HG03442 (cell line): ENCODE measurements at regions not wholly inside any gene's neighbourhood (a gene's known extent, or its start where the extent isn't known, plus 50 kb on each side); places are given as distances from the start of the nearest gene placed in this dataset.

Experiments used
- ATAC-seq: cut with Tn5 transposase; IDR thresholded peaks from one replicate; pipeline ENCODE4 v1.9.1; 2021; ENCODE audit warnings: mild to moderate bottlenecking, moderate library complexity; ENCODE audit not compliant: unreplicated experiment

DNA sequence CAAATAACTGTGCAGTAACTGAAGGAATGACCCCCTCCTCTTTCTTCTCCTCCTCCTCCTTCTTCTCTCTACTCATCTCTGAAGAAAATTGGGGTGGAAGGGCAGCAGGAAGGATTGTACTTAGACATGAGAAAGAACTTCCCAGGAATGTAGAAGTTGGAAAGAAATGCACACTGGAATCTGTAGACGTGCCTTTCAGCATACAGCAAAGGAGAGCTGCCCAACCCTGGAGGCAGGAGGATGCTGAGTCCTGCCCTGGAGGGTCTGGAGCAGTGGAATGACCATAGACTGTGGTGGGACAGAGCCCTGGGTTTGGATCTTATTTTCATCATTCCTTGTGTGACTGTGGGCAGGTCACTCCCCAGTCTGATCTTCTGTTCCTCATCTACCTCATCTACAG lies 80.1 kb downstream of the PJA1 start:
- ATAC-seq: no peak

DNA sequence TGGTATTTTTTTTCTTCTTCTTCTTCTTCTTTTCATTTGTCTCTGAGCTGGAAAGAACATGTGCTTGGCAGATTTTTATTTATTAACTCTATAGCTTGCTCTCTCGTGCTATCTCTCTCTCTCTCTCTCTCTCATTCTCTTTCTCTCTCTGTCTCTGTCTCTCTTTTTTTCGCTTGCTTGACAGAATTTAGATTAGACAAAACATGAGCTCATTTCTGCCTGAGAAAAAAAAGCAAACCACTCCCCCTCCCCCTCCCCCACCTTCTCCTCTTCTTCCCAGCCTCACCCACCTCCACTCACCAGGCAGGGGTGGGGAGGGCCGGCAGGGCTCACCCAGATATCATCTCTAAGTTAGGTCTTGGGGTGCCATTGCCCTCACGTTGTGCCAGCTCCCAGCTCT lies 81.5 kb downstream of the PJA1 start:
- ATAC-seq: no peak

DNA sequence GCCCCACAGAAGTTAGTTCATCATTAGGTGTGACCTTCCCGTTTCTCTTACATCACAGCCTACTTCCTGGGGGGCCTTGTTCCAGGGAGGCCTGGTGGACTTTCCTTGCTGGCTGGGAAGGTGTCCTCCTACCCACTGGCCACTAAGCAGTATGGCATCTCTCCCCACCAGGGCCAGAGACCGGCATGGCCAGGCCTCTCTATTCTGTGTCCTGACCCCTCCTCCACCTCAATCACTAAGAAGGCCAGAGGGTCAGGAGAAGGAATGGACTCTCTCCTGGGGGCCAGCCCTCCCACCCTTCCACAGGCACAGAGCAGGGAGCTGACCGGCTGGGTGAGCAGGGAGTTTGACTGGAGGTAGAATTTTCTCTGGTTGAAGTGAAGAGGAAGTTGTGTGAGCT lies 81.9 kb downstream of the PJA1 start:
- no peak for ATAC-seq

DNA sequence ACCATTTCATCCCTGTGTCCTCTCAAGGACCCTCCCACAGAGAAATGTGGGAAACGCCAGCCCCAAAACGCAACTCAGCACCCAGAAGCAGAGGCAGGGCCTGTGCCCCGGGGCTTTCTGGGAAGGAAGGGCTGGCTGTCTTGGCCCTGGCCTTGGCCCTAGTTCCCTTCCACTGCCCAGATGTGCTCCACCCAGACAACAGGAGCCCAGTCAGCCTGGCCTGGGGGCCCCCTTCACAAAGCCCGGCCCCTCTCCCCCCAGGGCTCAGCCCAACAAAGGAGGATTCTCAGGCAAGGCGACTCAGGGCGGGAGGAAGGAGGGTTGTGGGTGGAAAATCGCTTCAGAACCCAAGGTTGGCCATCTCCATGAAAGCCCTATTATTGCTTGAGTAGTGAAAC lies 82.5 kb downstream of the PJA1 start:
- ATAC-seq: no peak

DNA sequence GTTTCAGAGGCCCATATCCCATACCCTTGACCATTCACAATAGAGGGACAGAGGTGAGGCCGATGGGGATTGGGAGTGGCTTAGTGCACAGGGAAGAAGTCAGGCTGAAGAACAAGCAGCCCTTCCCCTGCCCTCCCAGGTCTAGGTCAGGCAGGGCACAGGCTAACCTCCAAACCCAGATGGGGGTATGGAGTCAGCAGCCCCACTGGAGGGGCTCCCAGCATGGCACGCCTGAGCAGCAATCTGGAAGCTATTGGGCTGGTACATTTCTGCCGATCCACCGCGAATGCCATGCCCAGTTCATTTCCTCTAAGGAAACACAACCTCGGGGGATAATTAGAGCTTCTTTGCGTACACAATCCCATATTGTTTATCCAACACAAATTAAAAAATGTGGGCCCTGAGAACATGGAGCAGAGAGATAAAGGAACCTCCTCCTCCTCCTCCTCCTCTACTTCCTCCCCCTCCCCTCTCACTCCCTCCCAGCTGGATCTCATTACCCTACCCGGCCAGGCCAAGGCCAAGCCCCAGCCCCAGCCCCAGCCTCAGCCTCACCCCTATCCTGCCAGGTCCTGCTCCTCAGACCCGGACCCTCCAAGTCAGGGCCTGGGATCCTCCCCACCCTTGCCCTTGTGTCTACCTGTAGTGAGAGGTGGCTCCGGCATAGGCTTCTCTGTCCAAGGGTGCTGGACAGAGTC lies 83.0 kb downstream of the PJA1 start:
- no peak for ATAC-seq

DNA sequence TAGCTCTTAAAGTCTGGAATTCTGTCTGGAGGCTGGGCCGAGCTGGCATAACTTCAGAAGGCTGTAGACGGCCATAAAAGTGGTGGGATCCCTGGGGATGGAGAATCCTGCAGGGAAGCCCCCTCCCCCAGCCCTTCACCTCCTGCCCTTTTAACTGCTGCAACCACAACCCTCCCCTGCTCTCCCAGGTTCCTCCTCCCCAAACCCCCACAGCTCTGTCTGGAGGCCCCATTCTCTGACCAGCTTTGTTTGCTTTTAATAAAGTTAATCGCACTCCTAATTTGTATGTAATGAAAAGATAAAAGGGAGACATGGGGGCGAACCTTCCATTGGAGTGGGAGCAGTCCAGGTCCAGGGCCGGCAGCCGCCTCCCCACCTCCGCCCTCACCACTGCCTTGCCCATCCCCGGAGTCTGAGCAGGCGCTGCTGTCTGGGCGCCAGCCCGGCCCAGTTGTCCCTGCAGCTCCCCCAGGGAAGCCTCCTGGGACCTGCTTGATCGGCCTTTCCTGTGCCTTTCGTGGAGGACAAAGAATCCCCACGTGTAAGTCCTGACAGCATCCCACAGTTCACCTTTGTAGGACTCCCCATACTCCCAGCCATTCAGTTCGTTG lies 84.3 kb downstream of the PJA1 start:
- ATAC-seq: no peak

DNA sequence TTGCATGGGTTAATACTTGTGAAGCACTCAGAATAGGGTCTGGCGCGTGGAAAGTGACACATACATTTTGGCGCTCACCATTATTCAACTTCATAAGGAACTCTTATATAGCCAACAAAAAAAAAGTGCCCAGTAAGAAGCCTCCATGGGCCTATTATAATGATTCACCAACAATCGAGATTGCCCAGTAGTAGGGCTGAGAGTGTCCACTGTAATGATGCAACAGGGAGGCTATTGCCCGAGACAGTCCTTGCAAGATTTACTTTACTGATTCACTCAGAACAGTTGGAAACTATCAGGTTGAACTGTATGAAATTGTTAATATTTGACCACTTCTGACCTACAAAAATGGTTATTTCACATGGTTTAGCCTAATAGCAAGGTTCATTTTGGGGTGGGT lies 86.0 kb downstream of the PJA1 start:
- no peak for ATAC-seq

DNA sequence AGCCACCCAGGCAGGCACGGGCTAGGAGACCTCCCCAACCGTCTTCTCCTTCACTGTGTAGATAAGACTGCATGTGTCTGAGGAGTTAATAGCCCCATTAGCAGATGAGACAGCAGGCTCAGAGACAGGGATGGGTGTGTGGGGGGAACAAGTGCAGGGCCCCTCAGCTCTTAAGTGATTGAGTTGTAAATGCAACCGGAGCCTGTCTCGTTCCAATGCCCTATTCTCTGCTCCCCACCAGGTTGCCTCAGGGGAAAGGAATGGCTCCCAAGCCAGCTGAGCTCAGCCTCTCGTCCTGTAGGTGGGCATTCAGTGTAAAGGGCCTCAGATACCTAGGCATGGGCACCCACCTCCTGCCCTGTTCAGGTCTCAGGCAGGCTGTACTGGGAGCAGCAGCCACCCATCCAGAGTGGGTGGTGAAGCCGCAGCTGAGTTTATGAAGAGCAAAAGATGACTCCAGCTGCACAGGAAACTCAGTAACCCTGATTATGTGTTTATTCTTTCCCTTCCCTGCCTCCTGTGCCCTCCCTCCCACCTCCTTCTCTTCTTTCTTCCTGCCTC lies 87.3 kb downstream of the PJA1 start:
- ATAC-seq: no peak

DNA sequence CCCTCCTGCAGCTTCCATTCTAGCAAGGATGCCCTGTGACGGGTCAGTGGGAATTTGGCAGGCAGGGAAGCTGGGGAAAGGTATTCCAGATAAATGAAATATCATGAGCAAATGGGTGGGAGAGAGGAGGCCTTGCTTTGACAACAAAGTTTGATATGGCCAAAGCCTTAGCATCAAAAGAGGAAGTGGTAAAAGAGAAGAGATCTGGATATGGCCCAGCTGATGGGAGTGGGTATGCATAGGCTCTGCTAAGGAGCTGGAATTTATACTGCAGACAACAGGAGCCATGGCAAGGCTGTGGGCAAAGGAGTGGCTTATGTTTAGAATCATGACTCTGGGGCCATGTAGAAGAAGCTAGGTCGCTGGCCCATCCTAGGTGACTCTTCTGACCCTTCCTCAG lies 89.2 kb downstream of the PJA1 start:
- ATAC-seq: no peak

DNA sequence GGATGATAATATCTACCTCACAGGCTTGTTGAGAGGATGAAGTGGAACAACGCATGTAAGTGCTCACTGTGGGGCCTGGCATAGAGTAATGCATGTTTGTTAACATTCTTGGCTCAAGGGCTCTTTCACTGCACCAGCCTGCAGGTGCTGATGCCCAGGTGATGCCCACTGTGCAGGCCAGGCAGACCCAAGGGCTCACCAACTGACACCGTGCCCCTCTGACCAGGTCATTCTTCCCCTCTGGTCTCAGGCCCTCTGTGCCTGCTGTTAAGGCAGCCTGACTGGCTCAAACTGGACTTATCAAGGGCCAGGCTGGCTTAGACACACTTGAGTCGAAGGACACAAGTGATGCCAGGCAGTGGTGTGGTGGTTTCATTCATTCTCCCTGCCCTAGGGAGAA lies 90.5 kb downstream of the PJA1 start:
- ATAC-seq: no peak

DNA sequence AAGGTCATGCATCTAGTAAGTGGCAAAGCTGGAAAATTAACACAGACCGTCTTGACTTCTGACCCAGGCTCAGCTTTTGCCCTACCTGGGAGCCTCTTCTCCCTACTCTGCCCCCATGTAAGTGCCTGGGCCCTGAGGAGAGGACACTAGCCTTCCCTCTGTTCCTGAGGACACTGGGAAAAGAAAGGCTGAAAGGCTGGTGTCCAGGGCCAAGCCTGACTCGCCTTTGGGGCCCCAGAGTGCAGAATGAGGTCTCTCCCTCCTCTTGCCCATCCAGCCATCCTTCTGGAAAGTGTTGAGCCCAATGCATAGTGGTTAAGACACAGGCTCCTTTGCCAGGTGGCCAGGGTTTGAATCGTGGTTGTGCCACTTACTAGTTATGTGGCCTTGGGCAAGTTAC lies 91.5 kb downstream of the PJA1 start:
- ATAC-seq: no peak

DNA sequence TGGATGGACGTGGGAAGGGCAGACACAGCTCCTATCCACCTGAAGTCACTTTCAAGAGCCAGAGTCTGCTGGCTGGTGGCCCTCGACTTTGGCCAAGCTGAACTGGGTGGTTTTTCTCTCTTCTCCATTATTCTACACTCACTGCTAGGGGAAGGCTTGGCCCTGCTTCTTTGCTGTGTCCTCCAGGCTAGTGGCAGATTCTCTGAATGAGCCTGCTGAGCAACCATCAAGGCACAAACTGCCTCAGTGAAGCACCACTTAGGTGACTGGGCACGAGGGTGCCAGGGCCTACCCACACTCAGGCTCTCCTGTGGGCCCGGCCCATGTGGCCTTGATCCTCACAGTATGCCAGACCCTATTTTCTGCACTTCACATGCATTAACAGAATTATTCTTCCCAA lies 92.0 kb downstream of the PJA1 start:
- no peak for ATAC-seq

DNA sequence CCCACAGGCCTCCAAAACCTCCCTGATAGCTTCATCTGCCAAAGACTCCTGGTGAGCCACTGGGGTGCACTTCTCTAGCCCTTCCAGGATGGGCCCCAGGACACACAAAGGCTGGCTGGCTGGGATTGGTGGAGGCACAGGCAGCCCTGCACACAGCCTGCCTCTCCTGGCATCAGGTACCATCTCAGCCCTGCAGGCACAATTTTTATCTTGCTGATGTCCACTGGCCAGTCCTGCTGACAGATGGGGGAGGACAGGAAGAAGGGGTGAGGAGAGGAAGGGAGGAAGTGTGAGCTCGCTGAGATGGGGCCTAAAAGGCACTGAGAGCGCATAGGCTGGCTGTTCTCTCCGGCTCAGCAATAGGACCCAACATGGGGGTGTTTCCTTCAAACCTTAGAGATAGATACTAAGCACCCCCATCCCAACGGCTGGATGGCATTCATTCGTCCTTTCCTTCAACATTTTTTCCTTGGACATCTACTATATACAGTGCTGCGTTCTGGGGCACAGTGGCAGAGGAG lies 92.7 kb downstream of the PJA1 start:
- no peak for ATAC-seq

DNA sequence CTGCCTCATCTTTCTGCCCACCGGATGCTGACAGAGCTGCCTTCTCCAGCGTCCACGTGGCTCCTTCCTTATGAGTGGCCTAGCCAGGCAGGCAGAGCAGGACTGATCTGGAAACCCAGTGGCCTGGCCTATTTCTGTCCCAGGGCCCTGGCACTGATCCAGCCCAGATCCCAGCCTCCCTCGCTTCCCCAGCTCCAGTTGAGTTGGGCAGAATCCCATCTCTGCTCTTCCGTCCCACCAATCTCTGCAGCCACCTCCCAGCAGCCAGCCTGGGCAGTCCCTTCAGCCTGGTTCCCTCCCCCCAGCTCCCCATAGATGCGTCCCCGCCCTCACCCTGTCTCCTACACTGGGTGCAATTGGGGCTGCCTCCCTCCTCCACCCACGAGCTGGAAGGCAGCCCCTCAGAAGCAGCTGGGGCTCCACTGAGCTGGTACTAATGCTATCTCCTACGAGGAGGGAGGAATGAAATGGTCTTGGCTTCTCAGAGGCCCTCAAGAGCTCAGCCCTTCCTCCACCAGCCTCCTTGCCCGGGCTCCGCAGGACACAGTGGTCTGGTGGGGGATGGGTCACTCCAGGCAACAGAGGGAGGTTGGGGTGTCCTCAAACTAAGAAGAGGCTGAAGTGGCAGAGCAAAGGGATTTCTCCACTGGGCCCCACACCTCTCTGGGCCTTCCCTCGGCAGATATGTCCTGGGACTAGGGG lies 94.2 kb downstream of the PJA1 start:
- ATAC-seq: no peak

DNA sequence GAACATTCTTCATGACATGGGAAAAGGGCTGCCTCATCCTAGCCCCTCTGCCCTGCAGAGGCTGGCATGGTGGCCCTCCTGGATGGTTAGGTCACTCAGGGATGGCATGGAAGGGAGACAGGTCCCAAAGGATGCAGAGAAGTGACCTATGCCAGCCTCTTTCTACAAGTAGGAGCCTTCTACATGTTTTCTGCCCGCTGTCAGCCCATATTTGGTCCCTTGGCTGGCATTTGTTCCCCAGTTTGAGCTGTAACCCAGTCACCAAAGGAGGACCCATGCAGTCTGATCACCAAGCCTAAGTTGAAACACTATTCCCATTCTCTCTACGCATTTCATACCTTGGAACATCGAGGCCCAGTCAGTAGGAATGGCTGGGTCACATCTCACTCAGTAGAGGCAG lies 95.4 kb downstream of the PJA1 start:
- ATAC-seq: no peak

DNA sequence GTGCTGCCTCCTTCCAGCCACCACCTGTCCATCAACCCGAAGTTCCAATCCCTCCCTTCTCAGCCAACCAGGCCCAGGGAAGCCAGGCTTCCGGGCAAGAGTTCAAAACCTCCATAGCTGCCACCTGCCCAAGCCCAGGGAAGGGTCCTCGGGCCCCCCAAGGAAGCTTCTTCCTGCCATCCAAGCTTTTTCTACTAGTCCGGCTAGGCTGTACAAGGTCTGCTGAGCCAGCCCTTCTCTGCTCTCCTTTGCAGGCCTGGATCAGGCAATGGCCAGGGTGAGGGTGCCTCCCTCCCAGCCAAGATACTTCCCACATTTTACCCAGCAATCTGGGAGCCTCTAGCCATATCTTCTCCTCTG lies 96.2 kb downstream of the PJA1 start:
- no peak for ATAC-seq

DNA sequence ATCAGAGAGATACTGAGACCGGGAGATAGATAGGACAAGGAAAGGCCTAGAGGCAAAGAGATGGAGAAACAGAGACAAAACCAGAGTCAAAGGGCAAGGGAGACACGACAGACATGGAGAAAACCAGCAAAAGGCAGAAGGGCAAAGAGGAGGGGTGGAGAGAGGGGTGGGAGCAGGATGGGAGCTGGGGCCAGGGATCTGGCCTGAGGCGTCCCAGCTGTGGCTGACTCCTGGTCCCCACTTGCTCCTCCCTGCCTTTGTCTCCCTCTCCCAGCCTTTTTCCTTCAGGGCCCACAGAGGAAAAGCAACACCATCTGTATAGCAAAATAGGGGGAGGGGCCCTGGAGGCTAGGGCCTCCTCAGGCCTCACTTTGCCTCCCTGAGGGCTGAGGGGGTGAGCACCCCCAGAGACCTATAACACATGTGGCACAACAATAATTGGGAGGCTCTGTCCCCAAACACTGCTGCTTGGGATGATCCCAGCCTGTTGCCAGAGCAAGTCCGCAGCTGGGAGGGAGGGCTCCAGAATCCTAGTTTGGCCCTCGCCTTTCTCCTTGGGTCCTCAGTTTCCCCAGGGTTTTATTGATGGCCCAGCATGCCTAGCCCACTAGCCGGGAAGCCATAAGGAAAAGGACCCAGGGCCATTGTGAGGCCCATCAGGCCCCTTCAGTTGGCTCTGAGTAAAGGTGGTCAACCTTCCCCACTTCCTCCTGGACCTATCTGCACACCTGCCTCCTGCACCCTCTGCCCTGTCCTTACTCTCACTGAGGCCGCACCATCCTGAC lies 96.8 kb downstream of the PJA1 start:
- ATAC-seq: no peak

DNA sequence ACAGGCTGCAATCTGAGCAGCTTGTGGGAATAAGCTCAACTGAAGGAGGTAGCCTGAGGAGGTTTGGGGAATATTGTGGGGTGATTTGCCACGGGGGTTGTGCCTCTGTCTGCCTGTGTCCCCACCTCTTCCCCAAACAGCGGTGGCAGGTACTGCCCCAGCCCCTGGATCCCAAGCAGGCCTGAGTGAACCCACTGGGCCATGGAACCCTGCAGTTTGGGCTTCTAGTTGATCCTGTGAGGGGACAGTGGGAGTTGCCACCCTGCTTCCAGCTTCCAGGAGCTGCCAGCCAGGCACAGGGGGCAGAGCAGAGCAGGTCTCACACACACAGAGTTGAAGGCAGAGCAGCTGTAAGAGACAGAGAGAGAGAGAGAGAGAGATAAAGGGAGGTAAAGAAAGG lies 97.4 kb downstream of the PJA1 start:
- ATAC-seq: no peak

DNA sequence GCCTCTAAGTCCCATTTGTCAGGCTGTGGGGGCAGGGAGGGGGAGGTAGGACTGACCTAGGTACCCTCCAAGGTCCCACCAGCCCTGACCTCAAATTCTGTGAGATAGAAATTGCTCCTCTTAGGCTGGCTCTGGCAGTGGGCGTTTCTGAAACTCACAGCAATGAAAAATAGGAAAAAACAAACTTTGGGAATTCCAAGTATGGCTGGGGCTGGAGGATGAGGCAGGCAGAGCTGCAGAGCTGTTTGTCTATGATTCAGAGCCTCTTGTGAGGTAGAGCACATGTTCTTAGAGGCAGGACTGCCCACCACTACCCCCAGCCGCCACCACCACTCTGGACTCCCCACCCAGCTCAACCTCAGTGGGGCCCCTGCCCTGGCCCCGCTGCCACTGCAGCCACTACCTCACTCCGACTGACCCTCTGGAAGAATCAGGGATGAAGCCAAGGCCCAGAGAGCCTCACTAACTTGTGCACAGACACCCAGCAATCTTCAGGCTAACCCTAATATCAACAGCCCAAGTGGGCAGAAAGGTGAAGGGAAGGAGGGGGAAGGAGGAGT lies 98.2 kb downstream of the PJA1 start:
- ATAC-seq: no peak

DNA sequence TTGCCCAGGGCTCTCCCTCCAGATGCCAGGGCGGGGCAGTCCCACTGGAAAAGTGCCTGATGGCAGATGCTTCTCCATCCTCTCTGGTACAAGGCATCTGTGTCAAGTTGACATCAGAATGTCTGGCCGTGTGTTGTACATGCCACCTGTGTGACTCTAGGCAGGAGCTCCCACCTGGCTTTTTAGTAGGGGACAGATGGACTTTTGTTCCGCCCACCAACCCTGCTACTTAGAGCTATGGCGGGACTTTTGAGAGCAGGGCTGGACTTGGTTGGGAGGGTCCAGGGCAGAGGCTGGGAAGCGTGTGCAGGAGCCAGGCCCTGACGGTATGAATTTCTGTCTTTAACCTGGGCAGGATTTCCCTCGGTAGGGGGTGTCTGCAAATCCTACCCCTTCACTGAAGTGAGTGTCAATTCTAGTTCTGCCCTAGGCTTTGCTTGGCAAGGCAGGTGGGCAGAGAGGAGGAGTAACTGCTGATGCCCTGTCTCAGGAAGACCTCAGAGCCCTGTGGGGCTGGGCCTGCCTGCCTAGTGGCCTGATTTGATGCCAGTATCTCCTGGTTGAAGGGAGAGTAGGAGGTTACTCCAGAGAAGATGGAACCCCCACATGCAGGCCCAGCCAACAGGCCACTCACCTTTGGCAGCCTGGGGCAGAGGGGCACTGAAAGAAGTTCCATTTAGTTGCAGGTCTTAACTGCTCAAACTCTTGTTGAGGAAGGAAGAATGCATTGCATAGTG lies 99.1 kb downstream of the PJA1 start:
- no peak for ATAC-seq
